ENCODE measurements at regions not wholly inside any gene's neighbourhood (a gene's known extent, or its start where the extent isn't known, plus 50 kb on each side); places are given as distances from the start of the nearest gene placed in this dataset.

DNA sequence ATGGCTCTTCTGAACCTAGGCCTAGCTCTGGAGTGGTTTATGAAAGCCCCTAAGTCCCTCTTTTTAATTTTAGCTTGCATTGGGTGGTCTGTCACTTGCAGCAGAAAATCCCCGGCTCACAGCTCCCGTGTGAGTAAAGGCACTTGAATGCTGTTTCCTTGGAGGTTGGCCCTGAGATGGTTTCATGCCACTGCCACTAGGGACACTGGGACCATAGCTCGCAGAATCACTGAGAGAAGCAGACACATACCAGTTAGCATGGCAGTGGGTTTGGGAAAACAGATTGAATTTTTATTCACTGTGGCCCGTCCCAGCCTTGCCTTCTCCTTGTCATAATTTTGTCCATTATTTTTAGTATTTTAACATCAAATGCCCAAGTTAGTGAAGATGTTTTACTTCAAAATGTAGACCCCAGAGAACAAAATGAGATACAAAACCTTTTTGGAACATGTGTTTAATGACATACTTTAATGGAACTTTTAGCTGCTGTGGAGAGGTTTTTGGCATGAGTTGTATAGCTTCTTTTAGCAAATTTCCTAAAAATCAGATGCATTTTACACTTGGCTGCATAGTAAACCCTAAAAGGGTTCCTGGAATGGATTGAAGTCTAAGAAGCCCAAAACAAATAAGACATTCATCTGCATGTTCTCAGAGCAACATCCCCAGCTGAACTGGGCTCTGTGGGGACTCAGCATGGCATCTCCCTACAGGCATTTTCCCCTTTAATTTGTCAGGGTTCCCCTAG lies 259.7 kb upstream of the PITRM1 start:
- H3K27ac ChIP-seq = no peak overlapping the region
- no peak for TF ChIP-seq ZFX (IDR thresholded peaks at IDR 0.05; ENCODE audit: borderline replicate concordance)
- TF ChIP-seq, protein P1, sequence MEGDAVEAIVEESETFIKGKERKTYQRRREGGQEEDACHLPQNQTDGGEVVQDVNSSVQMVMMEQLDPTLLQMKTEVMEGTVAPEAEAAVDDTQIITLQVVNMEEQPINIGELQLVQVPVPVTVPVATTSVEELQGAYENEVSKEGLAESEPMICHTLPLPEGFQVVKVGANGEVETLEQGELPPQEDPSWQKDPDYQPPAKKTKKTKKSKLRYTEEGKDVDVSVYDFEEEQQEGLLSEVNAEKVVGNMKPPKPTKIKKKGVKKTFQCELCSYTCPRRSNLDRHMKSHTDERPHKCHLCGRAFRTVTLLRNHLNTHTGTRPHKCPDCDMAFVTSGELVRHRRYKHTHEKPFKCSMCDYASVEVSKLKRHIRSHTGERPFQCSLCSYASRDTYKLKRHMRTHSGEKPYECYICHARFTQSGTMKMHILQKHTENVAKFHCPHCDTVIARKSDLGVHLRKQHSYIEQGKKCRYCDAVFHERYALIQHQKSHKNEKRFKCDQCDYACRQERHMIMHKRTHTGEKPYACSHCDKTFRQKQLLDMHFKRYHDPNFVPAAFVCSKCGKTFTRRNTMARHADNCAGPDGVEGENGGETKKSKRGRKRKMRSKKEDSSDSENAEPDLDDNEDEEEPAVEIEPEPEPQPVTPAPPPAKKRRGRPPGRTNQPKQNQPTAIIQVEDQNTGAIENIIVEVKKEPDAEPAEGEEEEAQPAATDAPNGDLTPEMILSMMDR (IDR thresholded peaks at IDR 0.05) = no peak

DNA sequence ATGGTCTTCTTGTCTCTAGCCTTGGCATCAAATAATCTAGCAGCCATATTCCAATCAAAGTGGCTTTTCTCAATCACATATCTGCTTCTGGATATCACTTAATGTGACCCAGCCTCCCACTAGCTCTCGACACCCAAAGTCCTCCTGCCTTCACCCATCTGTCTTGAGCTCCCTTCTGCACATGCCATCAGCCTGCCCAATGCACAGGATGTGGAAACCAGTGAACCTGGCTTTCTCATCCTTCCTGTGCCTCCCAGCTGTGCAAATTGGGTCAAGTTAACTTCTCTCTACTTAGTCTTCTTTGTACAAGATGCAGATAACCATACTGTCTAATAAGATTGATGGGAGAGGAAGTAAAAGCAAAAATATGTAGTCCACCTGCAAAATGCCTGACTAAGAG lies 257.9 kb upstream of the PITRM1 start:
- H3K27ac ChIP-seq = no peak overlapping the region
- no peak for TF ChIP-seq ZFX (IDR thresholded peaks at IDR 0.05; ENCODE audit: borderline replicate concordance)
- TF ChIP-seq, protein P1 (IDR thresholded peaks at IDR 0.05) = no peak

DNA sequence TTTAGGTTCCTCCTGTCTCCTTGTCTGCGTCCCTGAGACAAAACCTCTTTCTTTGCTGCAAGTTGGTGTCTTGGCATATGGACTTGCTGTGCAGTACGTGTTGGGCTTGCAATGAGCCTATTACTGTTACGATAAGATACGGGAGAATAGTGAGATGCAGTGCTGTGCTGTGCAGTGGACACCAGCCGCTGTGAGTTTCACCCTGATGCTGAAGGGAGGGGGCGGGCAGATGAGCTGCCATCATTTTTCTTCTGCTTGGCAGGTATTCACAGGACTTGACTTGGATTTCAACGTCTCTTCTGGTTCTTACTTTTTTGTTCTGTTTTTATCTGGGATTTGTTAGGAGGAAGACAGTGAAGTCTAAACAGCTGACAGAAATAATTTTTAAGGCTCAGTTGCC lies 257.1 kb upstream of the PITRM1 start:
- no peak overlapping the region for H3K27ac ChIP-seq
- TF ChIP-seq, protein P1 (IDR thresholded peaks at IDR 0.05) = no peak
- TF ChIP-seq ZFX (IDR thresholded peaks at IDR 0.05; ENCODE audit: borderline replicate concordance) = no peak

DNA sequence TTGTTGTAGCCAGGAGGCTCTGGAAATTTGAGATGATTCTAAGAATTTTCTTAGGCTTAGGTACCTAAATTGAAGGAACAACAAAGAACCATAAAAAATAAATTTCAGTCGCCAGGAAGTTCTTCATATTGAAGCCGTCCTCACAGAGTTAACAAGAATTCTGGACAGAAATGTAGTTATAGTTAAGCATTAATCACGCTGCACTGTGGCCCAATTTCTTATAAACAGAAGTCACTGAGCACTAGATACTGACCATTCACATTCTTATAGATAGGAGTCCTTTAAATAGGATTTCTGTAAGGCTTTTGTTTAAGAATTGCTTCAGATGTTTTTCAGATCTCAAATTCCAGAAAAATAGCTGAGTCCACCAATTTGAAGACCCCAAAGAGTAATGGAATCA lies 256.2 kb upstream of the PITRM1 start:
- no peak for TF ChIP-seq ZFX (IDR thresholded peaks at IDR 0.05; ENCODE audit: borderline replicate concordance)
- TF ChIP-seq, protein P1 (IDR thresholded peaks at IDR 0.05) = no peak
- H3K27ac ChIP-seq = no peak overlapping the region

DNA sequence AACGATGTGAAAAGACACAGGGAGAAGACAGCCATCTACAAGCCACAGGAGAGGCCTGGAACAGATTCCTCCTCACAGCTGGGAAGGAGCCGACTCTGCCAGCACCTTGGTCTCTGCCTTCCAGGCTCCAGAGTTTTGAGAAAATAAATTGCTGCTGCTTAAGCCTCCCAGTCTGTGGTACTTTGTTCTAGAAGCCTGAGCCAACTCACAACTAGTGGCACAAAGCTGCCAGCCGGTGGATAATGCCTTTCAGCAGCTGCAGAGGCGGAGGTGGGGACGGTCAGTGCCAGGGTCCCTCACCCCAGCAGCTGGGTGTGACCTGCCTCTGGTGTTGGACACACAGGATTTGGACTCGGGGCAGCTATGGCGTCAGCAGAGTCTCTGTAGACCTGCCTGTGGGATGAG lies 255.4 kb upstream of the PITRM1 start:
- TF ChIP-seq, protein P1 (IDR thresholded peaks at IDR 0.05) = no peak
- TF ChIP-seq ZFX (IDR thresholded peaks at IDR 0.05; ENCODE audit: borderline replicate concordance) = no peak
- no peak overlapping the region for H3K27ac ChIP-seq

DNA sequence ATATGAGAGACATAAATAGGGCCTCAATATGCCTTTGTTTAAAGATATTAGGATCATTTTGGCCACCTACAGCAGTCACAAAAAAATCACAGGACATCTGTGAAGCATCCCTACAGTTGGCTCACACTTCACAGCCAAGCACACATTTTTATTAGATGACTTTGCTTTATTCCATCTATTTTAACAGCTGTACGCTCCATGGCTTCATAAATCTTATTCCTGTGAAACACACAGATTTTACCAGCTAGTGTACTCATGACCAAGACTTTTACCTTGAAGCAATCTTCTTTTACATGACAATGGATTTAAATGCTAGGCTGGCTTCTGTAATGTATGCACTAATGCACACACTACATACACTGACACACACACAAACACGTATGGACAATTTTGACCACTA lies 254.8 kb upstream of the PITRM1 start:
- no peak for TF ChIP-seq ZFX (IDR thresholded peaks at IDR 0.05; ENCODE audit: borderline replicate concordance)
- TF ChIP-seq, protein P1 (IDR thresholded peaks at IDR 0.05) = no peak
- no peak overlapping the region for H3K27ac ChIP-seq

DNA sequence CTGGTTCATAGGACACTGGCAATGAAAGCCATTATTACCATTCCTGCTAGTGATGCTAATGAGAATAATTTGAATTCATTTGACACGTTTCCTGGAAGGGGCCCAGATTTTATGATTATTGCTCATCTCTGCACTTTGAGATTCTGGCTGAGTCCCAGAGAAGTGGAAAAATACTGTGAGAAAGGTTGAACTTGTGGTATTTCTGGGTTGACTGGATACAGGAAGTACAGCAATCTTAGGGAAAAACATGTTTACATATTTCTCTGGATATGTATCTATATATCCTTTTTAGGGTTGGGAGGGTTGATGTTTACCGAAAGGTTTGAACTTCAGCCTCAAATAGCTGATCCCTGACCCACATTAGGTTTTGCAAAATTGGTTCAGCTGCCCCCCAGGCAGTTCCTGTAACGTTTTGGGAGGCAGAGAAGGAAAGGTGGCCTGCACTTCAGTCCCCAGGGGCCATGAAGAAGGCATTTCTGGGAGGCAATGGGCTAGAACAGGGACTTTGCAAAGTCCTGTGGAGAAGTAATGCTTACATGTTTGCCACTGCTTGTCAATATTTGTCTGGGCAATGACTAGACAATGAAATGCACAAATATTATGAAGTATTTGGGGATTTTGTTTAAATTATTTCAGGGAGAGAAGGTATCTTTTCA lies 253.7 kb upstream of the PITRM1 start:
- no peak overlapping the region for H3K27ac ChIP-seq
- no peak for TF ChIP-seq ZFX (IDR thresholded peaks at IDR 0.05; ENCODE audit: borderline replicate concordance)
- TF ChIP-seq, protein P1 (IDR thresholded peaks at IDR 0.05) = no peak

All from 22Rv1 (cell line).